H9 (cell line): ENCODE measurements at regions not wholly inside any gene's neighbourhood (a gene's known extent, or its start where the extent isn't known, plus 50 kb on each side); places are given as distances from the start of the nearest gene placed in this dataset.

ENCODE experiments used
- DNase-seq: peaks from one replicate; pipeline ENCODE4 v3.0.0-alpha.2; 2017
- H2AFZ ChIP-seq: one replicate; pipeline ENCODE4 v1.6.1; 2013; ENCODE audit warnings: mild to moderate bottlenecking, low read length, control low read depth, moderate library complexity
- H2AK5ac ChIP-seq: 2 replicates; pipeline ENCODE4 v1.6.1; 2013; ENCODE audit warnings: low read length, control low read depth, mixed read lengths; ENCODE audit not compliant: insufficient read length
- H2BK120ac ChIP-seq: one replicate; pipeline ENCODE4 v1.6.1; 2013; ENCODE audit warnings: low read depth, mild to moderate bottlenecking, low read length, control low read depth, inconsistent platforms; ENCODE audit not compliant: poor library complexity, severe bottlenecking
- H2BK12ac ChIP-seq: 2 replicates; pipeline ENCODE4 v1.6.1; 2013; ENCODE audit warnings: low read length, control low read depth, mixed read lengths, low read depth; ENCODE audit not compliant: insufficient read length
- H2BK15ac ChIP-seq: 2 replicates; pipeline ENCODE4 v1.6.1; 2013; ENCODE audit warnings: low read depth, low read length, control low read depth
- H2BK20ac ChIP-seq: one replicate; pipeline ENCODE4 v1.6.1; 2013; ENCODE audit warnings: low read depth, mild to moderate bottlenecking, low read length, control low read depth, inconsistent platforms; ENCODE audit not compliant: poor library complexity, severe bottlenecking
- H2BK5ac ChIP-seq: 2 replicates; pipeline ENCODE4 v1.6.1; 2013; ENCODE audit warnings: low read length, control low read depth, mixed read lengths; ENCODE audit not compliant: insufficient read length
- H3K14ac ChIP-seq: 2 replicates; pipeline ENCODE4 v1.6.1; 2013; ENCODE audit warnings: low read length, control low read depth; ENCODE audit not compliant: insufficient read depth
- H3K18ac ChIP-seq: 2 replicates; pipeline ENCODE4 v1.6.1; 2013; ENCODE audit warnings: low read depth, mild to moderate bottlenecking, mixed read lengths, low read length, control low read depth; ENCODE audit not compliant: insufficient read length
- H3K23ac ChIP-seq: 2 replicates; pipeline ENCODE4 v1.6.1; 2013; ENCODE audit warnings: low read length, control low read depth, mixed read lengths, low read depth; ENCODE audit not compliant: insufficient read length
- H3K23me2 ChIP-seq: 2 replicates; pipeline ENCODE4 v1.6.1; 2013; ENCODE audit warnings: low read depth, mild to moderate bottlenecking, mixed read lengths, low read length, control low read depth; ENCODE audit not compliant: insufficient read length, poor library complexity, severe bottlenecking
- H3K27ac ChIP-seq: 2 replicates; pipeline ENCODE4 v1.5.1; 2013; ENCODE audit warnings: low read length, control low read depth, mixed read lengths, low read depth; ENCODE audit not compliant: insufficient read length
- H3K27me3 ChIP-seq: 2 replicates; pipeline ENCODE4 v1.6.1; 2013; ENCODE audit warnings: low read length, control low read depth, inconsistent platforms; ENCODE audit not compliant: insufficient read depth
- H3K4ac ChIP-seq: 2 replicates; pipeline ENCODE4 v1.6.1; 2013; ENCODE audit warnings: low read depth, mild to moderate bottlenecking, control low read depth, inconsistent platforms, low read length, moderate library complexity
- H3K4me1 ChIP-seq: 2 replicates; pipeline ENCODE4 v1.6.1; 2013; ENCODE audit warnings: low read length, control low read depth, inconsistent platforms; ENCODE audit not compliant: insufficient read depth
- H3K4me2 ChIP-seq: 2 replicates; pipeline ENCODE4 v1.6.1; 2013; ENCODE audit warnings: low read length, control low read depth, mixed read lengths; ENCODE audit not compliant: insufficient read length, insufficient read depth
- H3K56ac ChIP-seq: 2 replicates; pipeline ENCODE4 v1.6.1; 2013; ENCODE audit warnings: low read depth, mild to moderate bottlenecking, mixed read lengths, low read length, control low read depth; ENCODE audit not compliant: insufficient read length
- H3K79me1 ChIP-seq: 2 replicates; pipeline ENCODE4 v1.6.1; 2013; ENCODE audit warnings: low read depth, mild to moderate bottlenecking, moderate library complexity, low read length, control low read depth, inconsistent platforms; ENCODE audit not compliant: insufficient read depth, poor library complexity, severe bottlenecking
- H3K79me2 ChIP-seq: 2 replicates; pipeline ENCODE4 v1.6.1; 2013; ENCODE audit warnings: low read length, control low read depth, inconsistent platforms; ENCODE audit not compliant: insufficient read depth
- H3K9ac ChIP-seq: 2 replicates; pipeline ENCODE4 v1.6.1; 2013; ENCODE audit warnings: low read length, control low read depth, mixed read lengths; ENCODE audit not compliant: insufficient read length; ENCODE audit errors: extremely low read depth
- H3K9me3 ChIP-seq: one replicate; pipeline ENCODE4 v1.6.1; 2013; ENCODE audit warnings: low read depth, low read length, inconsistent platforms; ENCODE audit not compliant: control insufficient read depth
- H3T11ph ChIP-seq: one replicate; pipeline ENCODE4 v1.6.1; 2013; ENCODE audit warnings: mild to moderate bottlenecking, low read length, control low read depth, inconsistent platforms
- H4K20me1 ChIP-seq: one replicate; pipeline ENCODE4 v1.6.1; 2013; ENCODE audit not compliant: control insufficient read depth, insufficient read length, insufficient read depth
- H4K5ac ChIP-seq: 2 replicates; pipeline ENCODE4 v1.6.1; 2013; ENCODE audit warnings: low read depth, mild to moderate bottlenecking, mixed read lengths, low read length, control low read depth; ENCODE audit not compliant: insufficient read length
- H4K8ac ChIP-seq: replicated peaks from 2 replicates; pipeline ENCODE4 v1.6.1; 2013; ENCODE audit warnings: low read length, control low read depth, mixed read lengths, low read depth; ENCODE audit not compliant: insufficient read length
- H4K91ac ChIP-seq: 2 replicates; pipeline ENCODE4 v1.6.1; 2013; ENCODE audit warnings: low read depth, mild to moderate bottlenecking, moderate library complexity, mixed read lengths, low read length, control low read depth; ENCODE audit not compliant: insufficient read length
- H3K27ac Mint-ChIP-seq, 3 experiments: 2 replicates in 2 of 3; 3 replicates in 1 of 3; pipeline ENCODE4 v1.8.0; 2020 to 2021; ENCODE audit warnings: mixed read lengths in 3 of 3, mild to moderate bottlenecking in 1 of 3, moderate library complexity in 1 of 3
- H3K27me3 Mint-ChIP-seq: 2 replicates; pipeline ENCODE4 v1.8.0; 2021; ENCODE audit warnings: low read depth, mild to moderate bottlenecking, moderate library complexity, mixed read lengths
- H3K36me3 Mint-ChIP-seq, 3 experiments: 2 replicates in 2 of 3; 3 replicates in 1 of 3; pipeline ENCODE4 v1.8.0; 2020 to 2021; ENCODE audit warnings: low read depth in 3 of 3, mixed read lengths in 3 of 3; ENCODE audit not compliant: insufficient read depth in 1 of 3
- H3K4me1 Mint-ChIP-seq, 2 experiments: 2 replicates each; pipeline ENCODE4 v1.8.0; 2020; ENCODE audit warnings: mixed read lengths in 2 of 2
- H3K4me3 Mint-ChIP-seq, 2 experiments: 2 replicates in 1 of 2; 3 replicates in 1 of 2; pipeline ENCODE4 v1.8.0; 2020 to 2021; ENCODE audit warnings: mild to moderate bottlenecking in 2 of 2, mixed read lengths in 2 of 2, moderate library complexity in 1 of 2
- H3K9me3 Mint-ChIP-seq, 2 experiments: 2 replicates in 1 of 2; 3 replicates in 1 of 2; pipeline ENCODE4 v1.8.0; 2020; ENCODE audit warnings: mild to moderate bottlenecking in 2 of 2, mixed read lengths in 2 of 2, moderate library complexity in 1 of 2
- CTCF ChIP-seq: fragments of 200-600 bp; sonication (generic); conservative IDR thresholded peaks from 3 replicates; pipeline ENCODE4 v1.8.0; 2021; ENCODE audit warnings: antibody characterized with exemption, mild to moderate bottlenecking
- WGBS: extraction: QIAGEN DNeasy Blood & Tissue Kit; methylation state at CpG from one replicate; pipeline ENCODE4 v1.1.7; 2013; ENCODE audit warnings: missing lambda C conversion rate, low lambda C conversion rate, mixed read lengths; ENCODE audit not compliant: insufficient read length; ENCODE audit errors: extremely low coverage; 5-methylcytosine and 5-hydroxymethylcytosine counted together

GRCh38 chr2:236501531-236501930, 68.1 kb upstream of the ACKR3 start:
- Mint-ChIP-seq H3K27me3 (peaks cover 4% of the 10 kb centered on the region), H3K9me3 (no peaks in the 10 kb centered on the region; a peak in 1 of 5 replicates), H3K4me1 (peaks cover 2 to 3% of the 10 kb centered on the region in 2 experiments; a peak in 3 of 4 replicates), H3K4me3 (no peak overlapping the region), H3K27ac (no peak overlapping the region), H3K36me3 (peaks cover 0 to 3% (median 2%) of the 10 kb centered on the region in 3 experiments; a peak in 3 of 7 replicates)
- no peak overlapping the region for H3K9ac ChIP-seq
- H4K91ac ChIP-seq, result no peak overlapping the region
- H2BK5ac ChIP-seq, result no peak overlapping the region
- TF ChIP-seq CTCF, result no peak
- no peak overlapping the region for H3K4me2 ChIP-seq
- no peaks in the 10 kb centered on the region for H3K9me3 ChIP-seq
- H3T11ph ChIP-seq, result no peak overlapping the region
- H3K23me2 ChIP-seq, result no peaks in the 10 kb centered on the region
- no peak overlapping the region for H3K27ac ChIP-seq
- no peak overlapping the region for H4K8ac ChIP-seq
- WGBS, result no CpG with 5 or more reads among the region's 4 CpGs
- no peaks in the 10 kb centered on the region for H3K4me1 ChIP-seq
- H2BK15ac ChIP-seq, result no peak overlapping the region
- no peak overlapping the region for H3K18ac ChIP-seq
- no peaks in the 10 kb centered on the region for H3K27me3 ChIP-seq
- H4K20me1 ChIP-seq, result no peaks in the 10 kb centered on the region
- no peaks in the 10 kb centered on the region for H3K79me1 ChIP-seq
- no peak overlapping the region for H2AK5ac ChIP-seq
- H3K56ac ChIP-seq, result no peak overlapping the region
- no peaks in the 10 kb centered on the region for H3K79me2 ChIP-seq
- DNase-seq, result no peak
- no peak overlapping the region for H3K14ac ChIP-seq
- H2BK20ac ChIP-seq, result no peak overlapping the region
- H2BK120ac ChIP-seq, result no peak overlapping the region
- H2BK12ac ChIP-seq, result no peak overlapping the region
- no peak overlapping the region for H2AFZ ChIP-seq
- no peak overlapping the region for H3K4ac ChIP-seq
- H3K23ac ChIP-seq, result no peak overlapping the region
- H4K5ac ChIP-seq, result no peak overlapping the region
